ENCODE measurements at regions not wholly inside any gene's neighbourhood (a gene's known extent, or its start where the extent isn't known, plus 50 kb on each side); places are given as distances from the start of the nearest gene placed in this dataset.

DNA sequence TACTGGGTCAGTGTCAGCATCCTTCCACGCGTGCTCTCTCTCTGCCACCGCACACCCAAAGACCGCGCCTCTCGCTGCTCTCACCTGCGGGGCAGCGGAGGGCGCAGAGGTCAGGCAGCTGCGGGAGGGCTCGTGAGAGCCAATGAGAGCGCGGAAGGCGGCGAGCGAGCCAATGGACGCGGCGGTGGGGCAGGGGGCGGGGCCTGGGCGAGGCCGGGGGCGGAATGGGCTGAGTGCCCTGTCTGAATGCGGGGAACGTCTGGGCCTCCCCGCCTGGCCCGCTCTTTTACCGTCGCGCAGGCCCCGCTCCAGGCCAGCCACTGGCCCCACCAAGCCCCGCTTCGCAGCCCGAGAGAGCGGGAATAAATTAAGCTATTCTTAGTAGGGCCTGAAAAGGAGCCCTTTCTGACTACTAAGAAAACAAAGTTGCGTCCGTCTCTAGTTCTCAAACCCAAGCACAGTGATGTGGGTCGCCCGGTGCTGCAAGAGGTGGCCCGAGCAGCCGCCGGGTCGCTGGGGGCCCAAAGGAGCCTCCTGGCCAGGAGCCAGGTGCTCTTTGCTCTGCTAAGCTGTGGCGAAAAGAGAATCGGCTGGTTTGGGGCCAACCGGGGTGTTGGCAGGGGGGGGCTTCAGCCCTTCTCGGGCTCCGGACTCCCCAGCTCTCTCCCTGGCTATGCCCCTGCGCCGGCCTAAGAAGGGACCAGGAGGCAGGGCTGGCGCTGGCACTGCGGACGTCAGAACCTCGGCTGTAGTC is 81.1 kb upstream of the GLI2 start:
- Histone ChIP-seq H3K23ac (ENCODE audit: insufficient read length) (no peak overlapping the region), H3K4me3 (ENCODE audit: extremely low read depth in 1 of 4, insufficient read depth in 2 of 4, low read depth in 3 of 4, low read length in 4 of 4) (peak overlapping the region in 2 of 4 experiments; percentile 20 to 46; a peak in 4 of 8 replicates), H3K14ac (ENCODE audit: insufficient read length) (no peak overlapping the region), H3K27ac (ENCODE audit: low read depth, low read length) (no peak overlapping the region), H2AFZ (ENCODE audit: low read length) (0 out of 2 replicates have a peak overlapping the region, but pooled peaks have one; percentile 24), H2BK5ac (ENCODE audit: low read depth, low read length) (no peak overlapping the region), H3K4me1 (replicated peaks in 1 of 4; ENCODE audit: control insufficient read depth in 3 of 4, insufficient read depth in 4 of 4, low read length in 3 of 4) (peaks cover 0 to 3% (median 1%) of the 10 kb centered on the region in 4 experiments; a peak in 3 of 7 replicates), H3K9me3 (ENCODE audit: insufficient read depth in 2 of 2, low read depth in 1 of 2, low read length in 1 of 2) (peaks cover 3 to 14% of the 10 kb centered on the region in 2 experiments; a peak in 2 of 4 replicates), H2BK15ac (ENCODE audit: low read length) (no peak overlapping the region), H3K36me3 (ENCODE audit: control insufficient read depth in 2 of 4, insufficient read depth in 4 of 4, low read length in 3 of 4) (no peaks in the 10 kb centered on the region), H3K18ac (ENCODE audit: extremely low read depth, low read length) (no peak overlapping the region), H2BK12ac (ENCODE audit: low read depth, low read length) (no peak overlapping the region), H2AK5ac (ENCODE audit: low read depth, low read length) (no peak overlapping the region), H3K23me2 (ENCODE audit: low read depth, low read length) (no peaks in the 10 kb centered on the region; the same call in 1 of the 2 replicates), H3K79me1 (ENCODE audit: low read depth, low read length) (no peaks in the 10 kb centered on the region), H3K27me3 (replicated peaks in 1 of 4; ENCODE audit: control insufficient read depth in 3 of 4, extremely low read depth in 1 of 4, insufficient read depth in 3 of 4, low read length in 3 of 4) (peaks cover 10 to 28% (median 24%) of the 10 kb centered on the region in 4 experiments), H2BK20ac (ENCODE audit: low read length) (no peak overlapping the region), H3K56ac (replicated peaks; ENCODE audit: insufficient read length, low read depth, low read length) (no peak overlapping the region), H3K4me2 (ENCODE audit: insufficient read depth in 1 of 2, low read depth in 2 of 2, low read length in 2 of 2) (peak overlapping the region; percentile 54 to 58), H4K5ac (ENCODE audit: insufficient read length, low read depth, low read length) (no peak overlapping the region), H3K9ac (replicated peaks in 1 of 4; ENCODE audit: extremely low read depth in 1 of 4, low read depth in 3 of 4, low read length in 3 of 4) (no peak overlapping the region), H4K8ac (ENCODE audit: extremely low read depth, insufficient read depth, low read length) (peak overlapping the region; percentile 7), H4K20me1 (replicated peaks in 1 of 2; ENCODE audit: control insufficient read depth in 1 of 2, insufficient read depth in 2 of 2, low read length in 2 of 2) (no peaks in the 10 kb centered on the region), H2BK120ac (replicated peaks; ENCODE audit: low read depth, low read length) (no peak overlapping the region), H4K91ac (replicated peaks; ENCODE audit: insufficient read length, low read length) (no peak overlapping the region), H3K4ac (replicated peaks; ENCODE audit: insufficient read length, low read depth, low read length) (no peak overlapping the region), H3K79me2 (ENCODE audit: control insufficient read depth in 1 of 2, insufficient read depth in 2 of 2, low read length in 2 of 2) (no peaks in the 10 kb centered on the region)
- POLR2A ChIA-PET (ENCODE audit: partially characterized antibody), result no interaction called here
- CTCF ChIA-PET (ENCODE audit: partially characterized antibody), result interaction anchor here (0.5 to 7.7 kb wide), 10 partner anchors 16 to 326 kb away, joined by 3 to 58 read pairs (median 3); no protein-coding TSS in a partner anchor
- WGBS, 2 experiments (ENCODE audit: extremely low coverage in 1 of 2, insufficient coverage in 1 of 2, insufficient read length in 1 of 2, insufficient replicate concordance in 2 of 2, low coverage in 1 of 2, low lambda C conversion rate in 2 of 2, missing lambda C conversion rate in 1 of 2), result 36% methylated on average over 43 of the region's 54 CpGs; no CpG with 5 or more reads in 1 of the 2 experiments
- no peak for FAIRE-seq
- DNase-seq (ENCODE audit: low read depth in 1 of 2, low spot score in 2 of 2), result peak in 1 of 2 experiments; percentile 88
- TF ChIP-seq POLR2A (IDR thresholded peaks at IDR 0.05; ENCODE audit: control extremely low read depth in 1 of 2, low read depth in 2 of 2, low read length in 2 of 2), result no peak
- no peak for TF ChIP-seq ZNF274 (IDR thresholded peaks at IDR 0.05; ENCODE audit: borderline replicate concordance, extremely low read depth, low read length)
- TF ChIP-seq CTCF (IDR thresholded peaks at IDR 0.05; ENCODE audit: control extremely low read depth in 1 of 3, insufficient read depth in 1 of 3, low read depth in 1 of 3, low read length in 3 of 3), result no peak
- no peak for TF ChIP-seq POU5F1 (IDR thresholded peaks at IDR 0.05; ENCODE audit: low read depth, low read length)
- no peak for TF ChIP-seq SUZ12 (IDR thresholded peaks at IDR 0.05; ENCODE audit: low read length)
- TF ChIP-seq POLR2AphosphoS5 (IDR thresholded peaks at IDR 0.05; ENCODE audit: low read depth, low read length), result no peak
- TF ChIP-seq EGR1 (IDR thresholded peaks at IDR 0.05; ENCODE audit: borderline replicate concordance, low read depth, low read length), result no peak
- TF ChIP-seq JUN (IDR thresholded peaks at IDR 0.05; ENCODE audit: low read depth, low read length), result no peak
- TF ChIP-seq RXRA (IDR thresholded peaks at IDR 0.05; ENCODE audit: insufficient read depth, low read depth, low read length), result no peak
- no peak for TF ChIP-seq CHD2 (IDR thresholded peaks at IDR 0.05; ENCODE audit: low read length)
